ENCODE measurements at regions not wholly inside any gene's neighbourhood (a gene's known extent, or its start where the extent isn't known, plus 50 kb on each side); places are given as distances from the start of the nearest gene placed in this dataset.

DNA sequence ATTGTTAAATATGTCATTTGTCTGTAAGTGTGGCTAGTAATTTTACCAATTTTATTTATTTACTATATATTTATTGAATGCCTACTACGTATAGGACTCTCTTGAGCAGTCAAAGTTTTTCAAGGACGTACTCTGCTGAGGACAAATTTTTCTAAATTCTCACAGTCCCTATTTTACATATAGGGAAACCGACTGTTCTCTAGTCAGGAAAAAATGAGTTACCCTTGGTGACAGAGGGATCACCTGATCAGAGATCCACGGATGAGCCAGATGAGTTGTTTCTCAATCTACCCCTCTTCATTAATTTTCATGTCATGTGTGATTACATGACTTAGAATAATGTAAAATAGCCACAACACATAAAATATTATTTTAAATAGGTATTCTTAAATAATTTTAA lies 96.2 kb upstream of the SLC38A2 start:
- TF ChIP-seq, protein P1, sequence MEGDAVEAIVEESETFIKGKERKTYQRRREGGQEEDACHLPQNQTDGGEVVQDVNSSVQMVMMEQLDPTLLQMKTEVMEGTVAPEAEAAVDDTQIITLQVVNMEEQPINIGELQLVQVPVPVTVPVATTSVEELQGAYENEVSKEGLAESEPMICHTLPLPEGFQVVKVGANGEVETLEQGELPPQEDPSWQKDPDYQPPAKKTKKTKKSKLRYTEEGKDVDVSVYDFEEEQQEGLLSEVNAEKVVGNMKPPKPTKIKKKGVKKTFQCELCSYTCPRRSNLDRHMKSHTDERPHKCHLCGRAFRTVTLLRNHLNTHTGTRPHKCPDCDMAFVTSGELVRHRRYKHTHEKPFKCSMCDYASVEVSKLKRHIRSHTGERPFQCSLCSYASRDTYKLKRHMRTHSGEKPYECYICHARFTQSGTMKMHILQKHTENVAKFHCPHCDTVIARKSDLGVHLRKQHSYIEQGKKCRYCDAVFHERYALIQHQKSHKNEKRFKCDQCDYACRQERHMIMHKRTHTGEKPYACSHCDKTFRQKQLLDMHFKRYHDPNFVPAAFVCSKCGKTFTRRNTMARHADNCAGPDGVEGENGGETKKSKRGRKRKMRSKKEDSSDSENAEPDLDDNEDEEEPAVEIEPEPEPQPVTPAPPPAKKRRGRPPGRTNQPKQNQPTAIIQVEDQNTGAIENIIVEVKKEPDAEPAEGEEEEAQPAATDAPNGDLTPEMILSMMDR (IDR thresholded peaks at IDR 0.05; ENCODE audit: control extremely low read depth in 1 of 3, insufficient read depth in 1 of 3, low read depth in 1 of 3, low read length in 3 of 3), result no peak
- TF ChIP-seq, protein P2, sequence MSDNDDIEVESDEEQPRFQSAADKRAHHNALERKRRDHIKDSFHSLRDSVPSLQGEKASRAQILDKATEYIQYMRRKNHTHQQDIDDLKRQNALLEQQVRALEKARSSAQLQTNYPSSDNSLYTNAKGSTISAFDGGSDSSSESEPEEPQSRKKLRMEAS (IDR thresholded peaks at IDR 0.05), result no peak
- TF ChIP-seq NRF1 (IDR thresholded peaks at IDR 0.05; ENCODE audit: low read depth, low read length) (no peak), KDM1A (IDR thresholded peaks at IDR 0.05; ENCODE audit: borderline replicate concordance, low read length) (no peak)
